ENCODE measurements at regions not wholly inside any gene's neighbourhood (a gene's known extent, or its start where the extent isn't known, plus 50 kb on each side); places are given as distances from the start of the nearest gene placed in this dataset.

DNA sequence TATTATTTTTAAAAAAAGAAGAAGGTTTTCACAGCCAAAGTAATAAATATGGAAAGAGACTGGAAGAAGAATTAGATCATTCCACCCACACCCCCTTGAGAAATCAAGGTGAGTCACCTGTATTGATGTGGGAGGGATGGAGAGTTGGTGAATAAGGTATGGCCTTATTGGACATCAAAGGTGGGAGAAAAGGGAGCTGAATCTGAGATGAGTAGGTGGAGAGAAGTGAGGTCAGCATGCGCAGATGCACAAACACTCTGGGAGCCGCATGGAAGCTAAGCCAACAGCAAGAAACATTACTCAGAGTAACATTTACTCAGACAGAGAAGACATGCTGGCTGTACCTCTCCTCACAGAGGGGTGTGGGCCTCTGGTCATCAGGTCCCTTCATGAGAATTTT, 113.1 kb upstream of the FOXG1 start:
- no peaks in the 10 kb centered on the region for H3K36me3 ChIP-seq (ENCODE audit: control insufficient read depth in 2 of 2, extremely low read depth in 1 of 2, insufficient read depth in 2 of 2, low read length in 2 of 2)
- dilution Hi-C loops (cut with MboI; ENCODE audit: extremely low pct_ligation_motif_present, low sequenced_read_pairs) = no loop called here

DNA sequence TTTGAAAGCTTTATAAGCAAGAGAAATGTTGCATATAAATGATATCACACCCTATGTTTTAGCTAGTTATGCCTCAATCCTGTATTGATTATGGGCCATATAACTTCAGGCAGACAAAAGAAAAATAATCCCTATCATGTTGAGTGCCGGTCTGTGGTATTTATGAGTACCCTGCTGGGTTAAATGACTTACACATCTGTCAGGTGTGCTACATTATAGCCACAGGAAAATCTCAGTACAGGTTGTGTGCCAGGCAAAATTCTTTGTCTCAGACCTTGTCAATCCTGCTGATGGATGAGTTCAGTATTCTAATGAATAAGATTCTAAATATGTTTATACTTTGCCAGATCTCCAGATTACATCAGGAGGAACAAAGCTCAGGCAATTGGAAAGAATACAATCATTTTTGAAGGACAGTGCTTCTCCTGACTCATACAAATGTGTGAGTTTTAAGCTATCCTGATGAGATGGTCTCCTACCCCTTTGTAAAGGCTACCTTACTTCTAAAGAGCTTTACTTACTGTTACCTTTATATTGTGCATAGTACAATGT, 109.8 kb upstream of the FOXG1 start:
- FAIRE-seq = peak; percentile 55

More for the DNA sequence above, 113.1 kb upstream of the FOXG1 start:
- H3K9me3 ChIP-seq (ENCODE audit: control insufficient read depth, low read depth, low read length) = no peaks in the 10 kb centered on the region
- peak overlapping the region; percentile 57 for H3K9ac ChIP-seq (ENCODE audit: control insufficient read depth, extremely low read depth, insufficient read depth, low read length)
- peaks cover 47% of the 10 kb centered on the region for H3K4me1 ChIP-seq (ENCODE audit: control insufficient read depth, extremely low read depth, insufficient read depth, low read length)
- peak; percentile 34 for FAIRE-seq
- no peaks in the 10 kb centered on the region for H3K9me1 ChIP-seq (ENCODE audit: control insufficient read depth, extremely low read depth, insufficient read depth, low read length)
- peak overlapping the region; percentile 91 for H3K27ac ChIP-seq (ENCODE audit: control insufficient read depth, insufficient read depth, low read length)
- no peaks in the 10 kb centered on the region for H3K27me3 ChIP-seq (ENCODE audit: control insufficient read depth, extremely low read depth, insufficient read depth, low read length)
- H3K4me2 ChIP-seq (ENCODE audit: control insufficient read depth, extremely low read depth, insufficient read depth, low read depth, low read length) = peak overlapping the region; percentile 59
- no peak overlapping the region for H2AFZ ChIP-seq (ENCODE audit: control insufficient read depth, low read length)
- no peaks in the 10 kb centered on the region for H4K20me1 ChIP-seq (ENCODE audit: control insufficient read depth, extremely low read depth, insufficient read depth, low read length)
- no peak for TF ChIP-seq EZH2 (IDR thresholded peaks at IDR 0.05; ENCODE audit: low read length)
- TF ChIP-seq, protein P1, sequence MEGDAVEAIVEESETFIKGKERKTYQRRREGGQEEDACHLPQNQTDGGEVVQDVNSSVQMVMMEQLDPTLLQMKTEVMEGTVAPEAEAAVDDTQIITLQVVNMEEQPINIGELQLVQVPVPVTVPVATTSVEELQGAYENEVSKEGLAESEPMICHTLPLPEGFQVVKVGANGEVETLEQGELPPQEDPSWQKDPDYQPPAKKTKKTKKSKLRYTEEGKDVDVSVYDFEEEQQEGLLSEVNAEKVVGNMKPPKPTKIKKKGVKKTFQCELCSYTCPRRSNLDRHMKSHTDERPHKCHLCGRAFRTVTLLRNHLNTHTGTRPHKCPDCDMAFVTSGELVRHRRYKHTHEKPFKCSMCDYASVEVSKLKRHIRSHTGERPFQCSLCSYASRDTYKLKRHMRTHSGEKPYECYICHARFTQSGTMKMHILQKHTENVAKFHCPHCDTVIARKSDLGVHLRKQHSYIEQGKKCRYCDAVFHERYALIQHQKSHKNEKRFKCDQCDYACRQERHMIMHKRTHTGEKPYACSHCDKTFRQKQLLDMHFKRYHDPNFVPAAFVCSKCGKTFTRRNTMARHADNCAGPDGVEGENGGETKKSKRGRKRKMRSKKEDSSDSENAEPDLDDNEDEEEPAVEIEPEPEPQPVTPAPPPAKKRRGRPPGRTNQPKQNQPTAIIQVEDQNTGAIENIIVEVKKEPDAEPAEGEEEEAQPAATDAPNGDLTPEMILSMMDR (optimal IDR thresholded peaks at IDR 0.05 in 1 of 3, IDR thresholded peaks at IDR 0.05 in 1 of 3, conservative IDR thresholded peaks at IDR 0.05 in 1 of 3; ENCODE audit: extremely low read depth in 1 of 3, insufficient read depth in 2 of 3, low read length in 3 of 3) = no peak
- H3K79me2 ChIP-seq (ENCODE audit: control insufficient read depth, insufficient read depth, low read length) = no peaks in the 10 kb centered on the region
- peak; percentile 46 for DNase-seq (ENCODE audit: low read depth, low spot score)
- no peak overlapping the region for H3K4me3 ChIP-seq (ENCODE audit: control insufficient read depth in 2 of 3, extremely low read depth in 1 of 3, insufficient read depth in 2 of 3, low read depth in 1 of 3, low read length in 3 of 3)

More for the DNA sequence above, 109.8 kb upstream of the FOXG1 start:
- Histone ChIP-seq H3K79me2 (ENCODE audit: control insufficient read depth, insufficient read depth, low read length) (no peaks in the 10 kb centered on the region), H3K9ac (ENCODE audit: control insufficient read depth, extremely low read depth, insufficient read depth, low read length) (no peak overlapping the region), H3K4me1 (ENCODE audit: control insufficient read depth, extremely low read depth, insufficient read depth, low read length) (peaks cover 42% of the 10 kb centered on the region), H3K36me3 (ENCODE audit: control insufficient read depth in 2 of 2, extremely low read depth in 1 of 2, insufficient read depth in 2 of 2, low read length in 2 of 2) (no peaks in the 10 kb centered on the region), H3K27ac (ENCODE audit: control insufficient read depth, insufficient read depth, low read length) (no peak overlapping the region), H3K9me1 (ENCODE audit: control insufficient read depth, extremely low read depth, insufficient read depth, low read length) (no peaks in the 10 kb centered on the region), H3K9me3 (ENCODE audit: control insufficient read depth, low read depth, low read length) (no peaks in the 10 kb centered on the region), H4K20me1 (ENCODE audit: control insufficient read depth, extremely low read depth, insufficient read depth, low read length) (no peaks in the 10 kb centered on the region), H3K4me3 (ENCODE audit: control insufficient read depth in 2 of 3, extremely low read depth in 1 of 3, insufficient read depth in 2 of 3, low read depth in 1 of 3, low read length in 3 of 3) (no peak overlapping the region), H2AFZ (ENCODE audit: control insufficient read depth, low read length) (no peak overlapping the region), H3K27me3 (ENCODE audit: control insufficient read depth, extremely low read depth, insufficient read depth, low read length) (no peaks in the 10 kb centered on the region), H3K4me2 (ENCODE audit: control insufficient read depth, extremely low read depth, insufficient read depth, low read depth, low read length) (peak overlapping the region; percentile 39)
- dilution Hi-C loops (cut with MboI; ENCODE audit: extremely low pct_ligation_motif_present, low sequenced_read_pairs) = no loop called here
- TF ChIP-seq, protein P1 (optimal IDR thresholded peaks at IDR 0.05 in 1 of 3, IDR thresholded peaks at IDR 0.05 in 1 of 3, conservative IDR thresholded peaks at IDR 0.05 in 1 of 3; ENCODE audit: extremely low read depth in 1 of 3, insufficient read depth in 2 of 3, low read length in 3 of 3) = no peak
- TF ChIP-seq EZH2 (IDR thresholded peaks at IDR 0.05; ENCODE audit: low read length) = no peak
- DNase-seq (ENCODE audit: low read depth, low spot score) = no peak

All from keratinocyte (primary cell).